Testis (tissue), 2 donors: ENCODE measurements at regions not wholly inside any gene's neighbourhood (a gene's known extent, or its start where the extent isn't known, plus 50 kb on each side); places are given as distances from the start of the nearest gene placed in this dataset.

Experiments used
- DNase-seq: peaks from one replicate; pipeline ENCODE4 v3.0.0-alpha.2; 2019
- H3K27ac ChIP-seq, 2 donors: fragments of 200-600 bp; sonication (generic); one replicate each; pipeline ENCODE4 v1.5.1; 2019
- H3K27me3 ChIP-seq: fragments of 200-600 bp; sonication (generic); one replicate; pipeline ENCODE4 v1.5.1; 2019
- H3K36me3 ChIP-seq: fragments of 200-600 bp; sonication (generic); one replicate; pipeline ENCODE4 v1.5.1; 2017; ENCODE audit warnings: low read depth; ENCODE audit errors: missing control alignments
- H3K4me1 ChIP-seq: fragments of 200-600 bp; sonication (generic); one replicate; pipeline ENCODE4 v1.5.1; 2019
- H3K4me3 ChIP-seq, 2 donors: fragments of 200-600 bp; sonication (generic); one replicate each; pipeline ENCODE4 v1.5.1; 2017 to 2019
- H3K9me3 ChIP-seq: fragments of 200-600 bp; sonication (generic); one replicate; pipeline ENCODE4 v1.5.1; 2017
- POLR2A ChIP-seq: fragments of 450-650 bp; IDR thresholded peaks from one replicate; pipeline ENCODE4 v1.6.1; 2017; ENCODE audit warnings: antibody characterized with exemption, mild to moderate bottlenecking, moderate library complexity
- WGBS, 2 donors: methylation state at CpG; one replicate each; pipeline ENCODE4 v1.1.5; 2018; 5-methylcytosine and 5-hydroxymethylcytosine counted together
- intact Hi-C: fragments of 100-400 bp; cut with DNase I; formaldehyde crosslinking; loops from one replicate; pipeline ENCODE4 v1.15.1; 2023; ENCODE audit warnings: low total_unique reads
- TF ChIP-seq, protein P1 (sequence below), 3 experiments: fragments of 450-650 bp in 2 of 3; fragments of 200-600 bp in 1 of 3; sonication (generic) in 1 of 3; IDR thresholded peaks; one replicate each; pipeline ENCODE4 v1.5.1; 2016 to 2019; ENCODE audit warnings: antibody characterized with exemption in 3 of 3, mild to moderate bottlenecking in 2 of 3, moderate library complexity in 1 of 3

DNA sequence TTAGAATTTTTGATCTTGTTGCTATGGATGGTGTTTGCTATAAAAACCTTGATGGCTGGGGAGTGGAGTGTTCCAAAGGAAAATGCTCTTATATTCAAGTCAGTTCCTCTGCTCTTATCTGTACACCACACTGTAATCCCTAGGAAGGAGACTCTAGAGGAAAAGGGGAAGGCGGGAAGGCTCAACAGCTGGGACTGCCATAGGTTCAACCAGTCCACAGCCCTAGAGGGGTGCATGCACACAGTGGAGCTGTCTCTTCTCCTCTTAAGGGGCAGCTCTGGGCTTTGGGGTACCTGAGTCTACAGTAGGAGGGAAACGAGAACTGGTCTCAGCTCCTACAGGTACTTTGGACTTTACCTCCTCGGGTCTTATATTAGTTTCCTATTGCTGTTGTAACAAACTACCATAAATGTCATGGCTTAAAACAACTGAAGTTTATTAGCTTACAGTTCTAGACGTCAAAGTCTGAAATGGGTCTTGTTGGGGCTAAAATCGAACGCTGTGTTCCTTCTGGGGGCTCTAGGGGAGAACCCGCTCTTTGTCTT, 77.2 kb upstream of the ZBED5 start:
- DNase-seq = no peak
- 86 to 90% methylated on average over 7 of the region's 7 CpGs for WGBS, 2 donors
- H3K27me3 ChIP-seq = no peaks in the 10 kb centered on the region
- no peak overlapping the region for H3K27ac ChIP-seq
- H3K9me3 ChIP-seq = no peaks in the 10 kb centered on the region
- no peak overlapping the region for H3K4me3 ChIP-seq
- no peaks in the 10 kb centered on the region for H3K36me3 ChIP-seq
- intact Hi-C loops = no loop called here
- TF ChIP-seq, protein P1, sequence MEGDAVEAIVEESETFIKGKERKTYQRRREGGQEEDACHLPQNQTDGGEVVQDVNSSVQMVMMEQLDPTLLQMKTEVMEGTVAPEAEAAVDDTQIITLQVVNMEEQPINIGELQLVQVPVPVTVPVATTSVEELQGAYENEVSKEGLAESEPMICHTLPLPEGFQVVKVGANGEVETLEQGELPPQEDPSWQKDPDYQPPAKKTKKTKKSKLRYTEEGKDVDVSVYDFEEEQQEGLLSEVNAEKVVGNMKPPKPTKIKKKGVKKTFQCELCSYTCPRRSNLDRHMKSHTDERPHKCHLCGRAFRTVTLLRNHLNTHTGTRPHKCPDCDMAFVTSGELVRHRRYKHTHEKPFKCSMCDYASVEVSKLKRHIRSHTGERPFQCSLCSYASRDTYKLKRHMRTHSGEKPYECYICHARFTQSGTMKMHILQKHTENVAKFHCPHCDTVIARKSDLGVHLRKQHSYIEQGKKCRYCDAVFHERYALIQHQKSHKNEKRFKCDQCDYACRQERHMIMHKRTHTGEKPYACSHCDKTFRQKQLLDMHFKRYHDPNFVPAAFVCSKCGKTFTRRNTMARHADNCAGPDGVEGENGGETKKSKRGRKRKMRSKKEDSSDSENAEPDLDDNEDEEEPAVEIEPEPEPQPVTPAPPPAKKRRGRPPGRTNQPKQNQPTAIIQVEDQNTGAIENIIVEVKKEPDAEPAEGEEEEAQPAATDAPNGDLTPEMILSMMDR (IDR thresholded peaks at IDR 0.05) = no peak
- no peak for TF ChIP-seq POLR2A
- H3K4me1 ChIP-seq = peaks cover 8% of the 10 kb centered on the region

DNA sequence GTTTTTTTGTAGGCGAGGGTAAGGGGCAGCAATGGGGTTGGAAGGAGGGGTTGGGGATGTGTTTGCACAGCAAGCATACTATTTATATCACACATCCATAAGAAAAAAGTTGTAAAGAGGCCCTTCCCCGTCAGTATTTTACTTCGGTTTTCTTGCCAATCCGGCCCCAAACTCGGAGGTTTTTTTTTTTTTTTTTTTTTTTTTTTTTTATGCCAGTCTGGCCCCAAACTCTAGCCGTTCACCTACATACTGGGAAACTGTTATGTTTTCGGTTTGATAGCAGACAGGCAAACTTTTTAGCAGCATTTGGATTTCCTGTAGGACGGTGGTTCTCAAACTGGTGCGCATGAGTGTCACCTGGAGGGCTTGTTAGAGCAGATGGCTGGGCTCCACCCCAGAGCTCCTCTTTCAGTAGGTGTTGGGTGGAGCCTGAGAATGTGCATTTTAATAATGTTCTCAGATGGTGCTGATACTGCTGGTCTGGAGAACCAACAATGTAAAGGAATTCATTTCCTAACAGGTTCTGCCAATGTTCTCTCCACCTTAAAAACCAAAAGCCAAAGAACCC, 76.5 kb upstream of the ZBED5 start:
- H3K36me3 ChIP-seq = no peaks in the 10 kb centered on the region
- peak overlapping the region; percentile 13 to 34 for H3K4me3 ChIP-seq
- H3K27me3 ChIP-seq = no peaks in the 10 kb centered on the region
- 11 to 15% methylated on average over 9 of the region's 9 CpGs for WGBS, 2 donors
- no peak for TF ChIP-seq POLR2A
- TF ChIP-seq, protein P1 (IDR thresholded peaks at IDR 0.05) = no peak
- H3K27ac ChIP-seq = peak overlapping the region; percentile 61 to 66
- intact Hi-C loops = loop anchor here (5.0 kb wide), 2 partner anchors 127 to 853 kb away; partner anchors contain the start of gene EIF4G2
- H3K9me3 ChIP-seq = no peaks in the 10 kb centered on the region
- peaks cover 8% of the 10 kb centered on the region for H3K4me1 ChIP-seq
- DNase-seq = no peak

DNA sequence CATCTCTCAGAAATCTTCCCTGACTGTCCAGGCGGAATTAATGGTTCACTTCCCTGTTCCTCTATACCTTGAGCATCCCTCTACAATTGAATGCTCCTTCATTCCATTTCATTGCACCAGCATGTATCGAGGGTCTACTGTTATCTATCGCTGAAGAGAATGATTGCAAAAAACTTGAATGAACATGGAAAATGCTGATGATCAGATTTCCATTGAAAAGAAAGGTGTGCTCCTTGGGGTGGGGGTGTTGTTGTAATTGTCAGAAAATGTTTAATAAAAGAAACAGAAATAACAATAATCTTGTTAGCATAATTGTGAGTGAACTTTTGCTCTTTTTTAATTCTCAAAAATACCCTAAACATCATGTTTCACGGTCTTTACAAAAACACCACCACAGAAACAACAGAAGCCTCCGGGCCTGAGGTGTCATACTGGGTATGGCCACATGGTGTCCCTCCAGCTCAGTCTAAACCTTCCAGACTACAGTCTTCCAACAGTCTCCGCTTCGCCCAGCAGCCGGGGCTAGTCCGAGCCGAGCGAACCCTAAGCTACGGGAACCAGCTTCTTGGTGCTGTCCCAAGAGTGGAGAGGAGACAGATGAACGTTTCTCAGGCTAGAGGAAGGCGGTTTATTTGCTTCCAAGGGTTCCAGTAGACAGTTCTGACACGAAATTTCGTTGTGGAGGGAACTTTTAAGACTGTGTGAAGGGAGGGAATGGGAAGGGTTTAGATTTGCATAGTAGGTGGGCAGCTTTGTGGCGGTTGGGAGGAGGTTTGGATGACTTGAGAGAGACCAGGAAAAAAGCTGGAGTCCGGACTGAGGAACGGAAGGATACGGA, 75.8 kb upstream of the ZBED5 start:
- WGBS, 2 donors = 5 to 6% methylated on average over 20 of the region's 20 CpGs
- peak overlapping the region; percentile 13 to 34 for H3K4me3 ChIP-seq
- peak; percentile 96 for DNase-seq
- TF ChIP-seq, protein P1 (IDR thresholded peaks at IDR 0.05) = peak; percentile 93 to 98 (median 95)
- TF ChIP-seq POLR2A = no peak
- no peaks in the 10 kb centered on the region for H3K9me3 ChIP-seq
- H3K4me1 ChIP-seq = peaks cover 8% of the 10 kb centered on the region
- H3K27ac ChIP-seq = peak overlapping the region; percentile 61 to 66
- H3K27me3 ChIP-seq = no peaks in the 10 kb centered on the region
- intact Hi-C loops = loop anchor here (5.0 kb wide), 2 partner anchors 126 to 854 kb away; partner anchors contain the start of gene EIF4G2
- H3K36me3 ChIP-seq = no peaks in the 10 kb centered on the region

DNA sequence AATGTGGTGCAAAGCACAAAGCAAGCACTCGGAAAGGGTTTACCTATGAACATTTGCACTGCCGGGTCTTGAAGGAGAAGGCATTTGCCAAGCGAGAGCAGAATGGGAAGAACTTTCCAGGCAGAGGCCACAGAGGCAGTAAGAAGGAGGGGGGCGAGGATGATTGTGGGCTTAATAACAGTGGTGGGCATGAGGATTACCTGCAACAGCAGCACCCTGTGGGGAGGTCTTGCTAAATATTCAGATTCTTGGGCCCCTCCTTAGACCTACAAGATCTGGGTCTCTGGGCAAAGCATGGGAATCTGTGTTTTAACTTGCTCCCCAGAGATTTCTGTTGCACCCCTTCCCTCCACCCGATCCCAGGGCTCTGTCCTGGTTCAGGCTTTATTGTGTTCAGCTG, 75.1 kb upstream of the ZBED5 start:
- intact Hi-C loops = loop anchor here (5.0 kb wide), 2 partner anchors 126 to 854 kb away; partner anchors contain the start of gene EIF4G2
- WGBS, 2 donors = 58 to 75% methylated on average over 5 of the region's 5 CpGs
- Histone ChIP-seq H3K27ac (no peak overlapping the region), H3K4me1 (peaks cover 8% of the 10 kb centered on the region), H3K27me3 (no peaks in the 10 kb centered on the region), H3K4me3 (no peak overlapping the region), H3K36me3 (no peaks in the 10 kb centered on the region), H3K9me3 (no peaks in the 10 kb centered on the region)
- no peak for DNase-seq
- TF ChIP-seq POLR2A = no peak
- TF ChIP-seq, protein P1 (IDR thresholded peaks at IDR 0.05) = no peak
